ENCODE measurements at regions not wholly inside any gene's neighbourhood (a gene's known extent, or its start where the extent isn't known, plus 50 kb on each side); places are given as distances from the start of the nearest gene placed in this dataset.

GRCh38 chr7:41910940-41911600, 208.2 kb upstream of the INHBA start:
- in situ Hi-C loops (cut with MboI; ENCODE audit: low pct_unique_long_range_greater_than_20kb, low sequenced_read_pairs) = no loop called here
- no peak for DNase-seq

GRCh38 chr7:41907444-41907843, 204.6 kb upstream of the INHBA start:
- no peak for DNase-seq
- in situ Hi-C loops (cut with MboI; ENCODE audit: low pct_unique_long_range_greater_than_20kb, low sequenced_read_pairs) = no loop called here

- in situ Hi-C loops (cut with MboI; ENCODE audit: low pct_unique_long_range_greater_than_20kb, low sequenced_read_pairs) = no loop called here
- no peak for DNase-seq
Measured at GRCh38 chr7:41900532-41900931, 197.6 kb upstream of the INHBA start.

GRCh38 chr7:41899823-41900433, 197.0 kb upstream of the INHBA start:
- in situ Hi-C loops (cut with MboI; ENCODE audit: low pct_unique_long_range_greater_than_20kb, low sequenced_read_pairs) = no loop called here

GRCh38 chr7:41893656-41894055, 190.8 kb upstream of the INHBA start:
- DNase-seq = no peak
- in situ Hi-C loops (cut with MboI; ENCODE audit: low pct_unique_long_range_greater_than_20kb, low sequenced_read_pairs) = no loop called here

More at GRCh38 chr7:41899823-41900433, 197.0 kb upstream of the INHBA start:
- no peak for DNase-seq

GRCh38 chr7:41892356-41893100, 189.6 kb upstream of the INHBA start:
- in situ Hi-C loops (cut with MboI; ENCODE audit: low pct_unique_long_range_greater_than_20kb, low sequenced_read_pairs) = no loop called here
- peak; percentile 65 for DNase-seq

GRCh38 chr7:41891950-41892349, 189.1 kb upstream of the INHBA start:
- in situ Hi-C loops (cut with MboI; ENCODE audit: low pct_unique_long_range_greater_than_20kb, low sequenced_read_pairs) = no loop called here
- DNase-seq = no peak

GRCh38 chr7:41890631-41891274, 187.9 kb upstream of the INHBA start:
- DNase-seq = no peak
- in situ Hi-C loops (cut with MboI; ENCODE audit: low pct_unique_long_range_greater_than_20kb, low sequenced_read_pairs) = no loop called here

GRCh38 chr7:41889472-41889871, 186.6 kb upstream of the INHBA start:
- in situ Hi-C loops (cut with MboI; ENCODE audit: low pct_unique_long_range_greater_than_20kb, low sequenced_read_pairs) = no loop called here
- DNase-seq = no peak

- no peak for DNase-seq
Measured at GRCh38 chr7:41889040-41889439, 186.2 kb upstream of the INHBA start.

GRCh38 chr7:41887416-41887815, 184.5 kb upstream of the INHBA start:
- no peak for DNase-seq
- in situ Hi-C loops (cut with MboI; ENCODE audit: low pct_unique_long_range_greater_than_20kb, low sequenced_read_pairs) = no loop called here

More at GRCh38 chr7:41889040-41889439, 186.2 kb upstream of the INHBA start:
- in situ Hi-C loops (cut with MboI; ENCODE audit: low pct_unique_long_range_greater_than_20kb, low sequenced_read_pairs) = no loop called here

GRCh38 chr7:41886901-41887311, 184.0 kb upstream of the INHBA start:
- no peak for DNase-seq
- in situ Hi-C loops (cut with MboI; ENCODE audit: low pct_unique_long_range_greater_than_20kb, low sequenced_read_pairs) = no loop called here

GRCh38 chr7:41886262-41886900, 183.5 kb upstream of the INHBA start:
- in situ Hi-C loops (cut with MboI; ENCODE audit: low pct_unique_long_range_greater_than_20kb, low sequenced_read_pairs) = no loop called here
- peak; percentile 44 for DNase-seq

GRCh38 chr7:41885748-41886147, 182.9 kb upstream of the INHBA start:
- in situ Hi-C loops (cut with MboI; ENCODE audit: low pct_unique_long_range_greater_than_20kb, low sequenced_read_pairs) = no loop called here
- no peak for DNase-seq

- no peak for DNase-seq
- in situ Hi-C loops (cut with MboI; ENCODE audit: low pct_unique_long_range_greater_than_20kb, low sequenced_read_pairs) = no loop called here
Measured at GRCh38 chr7:41885078-41885477, 182.2 kb upstream of the INHBA start.

GRCh38 chr7:41882745-41883420, 180.0 kb upstream of the INHBA start:
- no peak for DNase-seq
- in situ Hi-C loops (cut with MboI; ENCODE audit: low pct_unique_long_range_greater_than_20kb, low sequenced_read_pairs) = no loop called here

GRCh38 chr7:41882256-41882655, 179.4 kb upstream of the INHBA start:
- no peak for DNase-seq
- in situ Hi-C loops (cut with MboI; ENCODE audit: low pct_unique_long_range_greater_than_20kb, low sequenced_read_pairs) = no loop called here

- peak; percentile 99 for DNase-seq
- in situ Hi-C loops (cut with MboI; ENCODE audit: low pct_unique_long_range_greater_than_20kb, low sequenced_read_pairs) = no loop called here
Measured at GRCh38 chr7:41881331-41882130, 178.6 kb upstream of the INHBA start.

Measured in KBM-7 (cell line).